NOMO-1 treated with DMSO at 0.1 percent for 48 hours (cell line): ENCODE measurements at regions not wholly inside any gene's neighbourhood (a gene's known extent, or its start where the extent isn't known, plus 50 kb on each side); places are given as distances from the start of the nearest gene placed in this dataset.
A peak's percentile ranks its signal among the peaks of the same experiment; 100 is the strongest.

ENCODE experiments used
- DNase-seq: peaks from one replicate; lab custom pipeline; 2025; ENCODE audit not compliant: unreplicated experiment; lab: John Stamatoyannopoulos, UW

- DNase-seq: no peak
Observed at GRCh38 chr12:115338566-115339294, 654.8 kb upstream of the TBX3 start.

GRCh38 chr12:115337693-115338543, 653.9 kb upstream of the TBX3 start:
- no peak for DNase-seq

GRCh38 chr12:115336506-115336905, 652.5 kb upstream of the TBX3 start:
- DNase-seq: no peak

- DNase-seq: no peak
Observed at GRCh38 chr12:115335594-115335993, 651.6 kb upstream of the TBX3 start.

- DNase-seq: no peak
Observed at GRCh38 chr12:115335048-115335447, 651.1 kb upstream of the TBX3 start.

- DNase-seq: no peak
Observed at GRCh38 chr12:115332945-115333344, 649.0 kb upstream of the TBX3 start.

- no peak for DNase-seq
Observed at GRCh38 chr12:115325858-115326257, 641.9 kb upstream of the TBX3 start.

- no peak for DNase-seq
Observed at GRCh38 chr12:115324949-115325593, 641.1 kb upstream of the TBX3 start.

GRCh38 chr12:115323223-115323905, 639.4 kb upstream of the TBX3 start:
- no peak for DNase-seq

GRCh38 chr12:115322275-115322674, 638.3 kb upstream of the TBX3 start:
- peak; percentile 57 for DNase-seq

GRCh38 chr12:115320967-115321366, 637.0 kb upstream of the TBX3 start:
- peak; percentile 2 for DNase-seq

- no peak for DNase-seq
Observed at GRCh38 chr12:115320451-115320850, 636.5 kb upstream of the TBX3 start.

GRCh38 chr12:115319446-115320040, 635.6 kb upstream of the TBX3 start:
- no peak for DNase-seq

- DNase-seq: no peak
Observed at GRCh38 chr12:115313929-115314328, 630.0 kb upstream of the TBX3 start.

- no peak for DNase-seq
Observed at GRCh38 chr12:115312901-115313300, 628.9 kb upstream of the TBX3 start.

- DNase-seq: no peak
Observed at GRCh38 chr12:115311875-115312274, 627.9 kb upstream of the TBX3 start.

- DNase-seq: no peak
Observed at GRCh38 chr12:115308918-115309317, 624.9 kb upstream of the TBX3 start.

GRCh38 chr12:115306380-115306779, 622.4 kb upstream of the TBX3 start:
- DNase-seq: no peak

GRCh38 chr12:115305867-115306266, 621.9 kb upstream of the TBX3 start:
- no peak for DNase-seq

GRCh38 chr12:115305275-115305674, 621.3 kb upstream of the TBX3 start:
- no peak for DNase-seq
